GM18499 (cell line): ENCODE measurements at regions not wholly inside any gene's neighbourhood (a gene's known extent, or its start where the extent isn't known, plus 50 kb on each side); places are given as distances from the start of the nearest gene placed in this dataset.

Experiments
- ATAC-seq: cut with Tn5 transposase; IDR thresholded peaks from one replicate; pipeline ENCODE4 v1.9.1; 2021; ENCODE audit warnings: moderate number of reproducible peaks; ENCODE audit not compliant: insufficient read depth, unreplicated experiment

- ATAC-seq, result no peak
Observed at GRCh38 chr9:2486988-2487387, 134.6 kb upstream of the VLDLR start.

DNA sequence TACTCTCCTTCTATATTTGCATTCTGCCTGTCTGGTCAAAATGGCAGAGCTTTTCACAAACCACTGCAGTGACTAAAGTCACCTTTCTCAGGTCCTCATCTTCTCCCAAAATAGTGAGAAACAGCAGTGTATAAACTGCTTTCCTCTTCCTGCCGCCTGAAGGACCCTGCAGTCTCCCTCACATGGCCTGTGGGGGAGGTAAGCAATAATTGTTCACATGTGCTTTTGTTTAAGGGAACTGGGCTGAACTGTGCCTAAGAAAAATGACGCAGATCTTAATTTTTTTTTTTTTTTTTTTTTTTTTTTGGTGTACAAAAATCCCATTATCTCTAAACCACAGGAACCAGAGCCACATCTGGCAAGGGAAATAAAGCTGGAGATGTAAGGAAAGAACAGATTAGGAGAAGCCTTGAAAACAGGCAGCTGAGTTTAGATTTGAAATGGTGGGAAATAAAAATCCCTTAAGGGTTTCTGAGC lies 131.7 kb upstream of the VLDLR start:
- no peak for ATAC-seq

DNA sequence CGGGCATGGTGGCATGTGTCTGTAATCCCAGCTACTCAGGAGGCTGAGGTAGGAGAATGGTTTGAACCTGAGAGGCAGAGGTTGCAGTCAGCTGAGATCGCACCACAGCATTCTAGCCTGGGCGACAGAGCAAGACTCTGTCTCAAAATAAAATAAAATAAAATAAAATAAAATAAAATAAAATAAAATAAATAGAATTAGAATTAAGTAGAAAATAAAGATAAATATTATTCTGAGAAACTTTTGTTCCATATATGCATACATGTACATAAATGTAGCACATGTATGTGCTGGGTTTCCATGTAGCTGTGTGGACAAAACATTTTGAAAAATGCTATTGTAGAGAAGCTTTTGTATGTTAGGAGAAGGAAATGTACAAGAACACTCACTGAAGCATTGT lies 129.4 kb upstream of the VLDLR start:
- ATAC-seq, result no peak

DNA sequence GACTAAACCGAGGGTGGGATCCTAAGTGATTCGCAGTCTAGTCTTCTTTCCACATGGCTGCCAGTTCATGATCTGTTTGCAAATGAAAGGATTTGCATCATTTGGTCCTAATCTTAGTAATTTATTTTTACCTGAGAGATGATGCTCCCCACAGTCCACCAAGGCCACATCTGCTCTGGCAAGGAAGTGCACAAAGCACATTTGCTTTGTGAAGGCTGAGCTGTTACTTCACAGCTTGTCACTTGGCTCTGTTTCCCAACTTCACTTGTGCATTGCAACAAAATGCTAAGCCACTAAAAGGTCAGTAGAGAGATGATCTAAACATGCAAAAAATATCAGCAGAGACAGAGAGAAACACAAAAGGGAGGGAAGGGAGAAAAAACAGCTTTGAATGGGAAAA lies 128.5 kb upstream of the VLDLR start:
- no peak for ATAC-seq

DNA sequence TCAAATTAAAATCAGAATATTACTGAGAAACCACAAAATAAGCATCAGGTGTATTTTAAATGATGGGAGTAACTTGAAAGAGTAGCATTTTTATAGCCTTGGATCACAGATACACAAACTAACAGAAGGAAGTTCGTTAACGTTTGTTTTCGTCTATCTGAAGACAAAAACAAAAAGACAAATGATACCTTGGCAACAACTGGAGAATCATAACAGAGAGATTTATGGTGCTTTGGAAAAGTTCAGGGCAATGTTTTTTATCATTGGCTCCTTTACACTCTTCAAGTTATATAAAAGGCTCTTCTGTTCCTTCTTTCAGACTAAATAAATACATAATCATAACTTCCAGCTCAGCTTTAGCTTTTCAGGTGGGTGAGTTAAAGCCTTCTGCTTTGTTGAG lies 128.1 kb upstream of the VLDLR start:
- no peak for ATAC-seq

GRCh38 chr9:2494562-2494961 lies 127.0 kb upstream of the VLDLR start:
- no peak for ATAC-seq

DNA sequence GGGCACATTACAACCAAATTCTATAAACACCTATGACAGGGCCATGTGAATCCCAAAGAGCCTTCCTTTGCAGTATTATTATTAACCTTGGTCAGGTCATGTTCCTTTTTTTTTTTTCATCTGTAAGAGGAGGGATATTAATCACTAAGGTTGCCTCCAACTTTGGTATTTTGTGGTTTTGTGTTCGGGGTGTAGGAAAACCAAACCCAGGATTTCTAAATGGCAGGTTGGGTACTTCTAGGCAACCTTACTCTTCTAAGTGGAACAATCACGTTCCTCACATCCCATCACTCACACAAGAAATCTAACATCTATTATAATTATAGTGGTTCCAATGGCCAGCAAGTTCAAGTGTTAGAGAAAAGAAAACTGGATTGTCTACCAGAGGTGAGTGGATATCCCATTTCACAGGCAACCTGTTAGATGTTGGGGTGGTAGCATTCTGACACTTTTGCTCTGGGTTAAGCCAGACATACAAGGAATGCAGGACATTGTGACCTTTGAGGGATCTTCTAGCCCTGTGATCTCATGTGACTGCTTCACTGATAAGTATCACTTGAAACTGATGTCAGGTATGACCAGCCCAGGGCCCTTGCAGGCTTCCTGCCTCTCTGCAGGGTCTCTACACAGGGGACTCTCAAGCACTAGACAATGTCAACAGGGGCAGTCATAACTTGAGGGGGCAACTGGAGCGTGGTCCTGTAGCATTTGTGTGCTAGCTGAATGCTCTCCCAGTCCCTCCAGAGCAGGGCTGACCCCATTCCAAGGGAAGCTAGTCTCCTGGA lies 126.2 kb upstream of the VLDLR start:
- ATAC-seq, result no peak

- no peak for ATAC-seq
Observed at GRCh38 chr9:2496169-2496568, 125.4 kb upstream of the VLDLR start.

- no peak for ATAC-seq
Observed at GRCh38 chr9:2496934-2497333, 124.7 kb upstream of the VLDLR start.

GRCh38 chr9:2497666-2498400 lies 123.8 kb upstream of the VLDLR start:
- ATAC-seq, result no peak

GRCh38 chr9:2502210-2502609 lies 119.4 kb upstream of the VLDLR start:
- no peak for ATAC-seq

GRCh38 chr9:2502760-2503159 lies 118.8 kb upstream of the VLDLR start:
- ATAC-seq, result no peak

GRCh38 chr9:2506321-2506720 lies 115.3 kb upstream of the VLDLR start:
- ATAC-seq, result no peak

GRCh38 chr9:2523591-2523990 lies 98.0 kb upstream of the VLDLR start:
- ATAC-seq, result no peak

DNA sequence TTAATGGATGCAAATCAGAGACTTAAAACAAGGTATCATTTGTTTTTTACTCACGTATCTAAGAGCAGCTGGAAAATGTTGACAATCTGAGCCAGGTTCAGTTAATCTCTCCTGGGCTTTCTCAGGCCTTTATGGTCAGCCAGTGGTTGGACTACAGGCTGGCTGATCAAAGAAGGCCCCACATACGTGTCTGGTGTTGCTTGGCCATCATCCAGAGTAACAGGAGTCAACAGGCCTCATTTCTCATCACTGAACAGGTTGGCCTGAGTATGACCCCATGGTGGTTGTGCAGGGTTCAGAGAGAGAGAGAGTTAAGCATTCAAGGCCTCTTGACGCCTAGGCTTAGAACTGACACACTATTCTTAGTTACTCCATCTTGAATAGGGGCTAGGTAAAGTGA lies 97.0 kb upstream of the VLDLR start:
- no peak for ATAC-seq

DNA sequence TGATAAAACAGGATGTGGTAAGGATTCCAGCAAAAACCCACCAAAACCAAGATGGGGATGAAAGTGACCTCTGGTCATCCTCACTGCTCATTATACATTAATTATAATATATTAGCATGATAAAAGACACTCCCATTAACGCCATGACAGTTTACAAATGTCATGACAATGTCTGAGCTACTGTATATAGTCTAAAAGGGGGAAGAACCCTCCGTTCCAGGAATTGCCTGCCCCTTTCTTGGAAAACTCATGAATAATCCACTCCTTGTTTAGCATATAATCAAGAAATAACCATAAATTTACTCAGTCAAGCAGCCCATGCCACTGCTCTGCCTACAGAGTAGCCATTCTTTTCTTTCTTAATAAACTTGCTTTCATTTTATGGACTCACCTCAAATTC lies 96.4 kb upstream of the VLDLR start:
- ATAC-seq, result no peak

- ATAC-seq, result no peak
Observed at GRCh38 chr9:2526071-2526828, 95.3 kb upstream of the VLDLR start.

DNA sequence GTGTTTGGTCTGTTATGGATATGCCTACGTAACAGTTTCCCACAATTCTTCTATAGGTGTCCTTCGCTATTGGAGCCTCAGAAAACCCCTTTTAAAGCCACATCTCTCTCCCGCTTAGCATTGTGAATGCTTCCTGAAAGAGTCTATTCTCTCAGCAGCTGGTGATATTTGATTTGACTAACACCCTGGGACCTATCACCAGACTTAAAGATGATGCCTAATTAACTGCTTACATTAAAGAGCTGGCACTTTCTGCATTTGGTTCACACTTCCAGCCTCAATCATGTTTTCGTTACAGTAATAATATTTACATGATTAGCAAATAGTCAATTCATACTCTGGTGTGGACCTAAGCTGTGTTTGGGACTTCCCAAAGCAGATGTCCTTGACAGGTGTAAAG lies 90.1 kb upstream of the VLDLR start:
- no peak for ATAC-seq

- ATAC-seq, result no peak
Observed at GRCh38 chr9:2536511-2536910, 85.1 kb upstream of the VLDLR start.

DNA sequence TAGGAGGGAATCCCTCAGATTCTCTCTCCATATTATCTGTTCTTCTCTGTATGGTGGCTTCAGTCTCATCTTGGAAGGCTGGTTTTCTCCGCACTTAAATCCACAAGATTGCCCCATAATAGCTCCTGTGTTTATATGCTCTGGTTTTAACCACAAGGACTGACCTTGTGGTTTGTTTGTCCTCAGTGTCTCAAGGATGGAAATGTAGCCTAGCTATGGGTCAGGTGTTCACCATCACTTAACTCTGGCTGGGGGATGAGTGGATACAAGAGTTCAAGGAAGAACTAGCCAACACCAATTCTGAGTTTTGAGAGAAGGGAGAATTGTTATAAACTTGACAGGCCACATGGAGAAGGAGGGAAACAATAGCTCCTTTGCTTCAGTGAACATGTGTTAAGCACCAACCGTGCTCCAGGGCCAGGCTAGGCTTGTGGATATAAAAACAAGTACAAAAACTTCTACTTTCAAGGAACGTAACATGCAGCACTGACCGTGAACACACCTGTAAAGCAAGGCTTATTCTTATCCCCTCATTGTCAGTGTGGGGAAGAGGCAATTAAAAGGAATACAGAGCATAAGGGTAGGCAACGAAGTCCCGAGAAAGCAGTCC lies 75.6 kb upstream of the VLDLR start:
- ATAC-seq, result no peak
